Tibial nerve (tissue), 4 donors: ENCODE measurements at regions not wholly inside any gene's neighbourhood (a gene's known extent, or its start where the extent isn't known, plus 50 kb on each side); places are given as distances from the start of the nearest gene placed in this dataset.

ENCODE experiments used
- EP300 ChIP-seq, 2 donors: sonication (generic); formaldehyde crosslinking; IDR thresholded peaks; one replicate each; pipeline ENCODE4 v1.6.1; 2017; ENCODE audit warnings: antibody characterized with exemption in 2 of 2, mild to moderate bottlenecking in 1 of 2
- POLR2A ChIP-seq, 2 donors: fragments of 450-650 bp; IDR thresholded peaks; one replicate each; pipeline ENCODE4 v1.6.1; 2017; ENCODE audit warnings: antibody characterized with exemption in 2 of 2, mild to moderate bottlenecking in 2 of 2, moderate library complexity in 2 of 2
- TF ChIP-seq, protein P1 (sequence below), 5 experiments: fragments of 200-600 bp in 3 of 5; fragments of 450-650 bp in 2 of 5; sonication (generic) in 3 of 5; IDR thresholded peaks; one replicate each; pipeline ENCODE4 v1.5.1; 2016 to 2019; ENCODE audit warnings: antibody characterized with exemption in 5 of 5, mild to moderate bottlenecking in 3 of 5, moderate library complexity in 2 of 5

DNA sequence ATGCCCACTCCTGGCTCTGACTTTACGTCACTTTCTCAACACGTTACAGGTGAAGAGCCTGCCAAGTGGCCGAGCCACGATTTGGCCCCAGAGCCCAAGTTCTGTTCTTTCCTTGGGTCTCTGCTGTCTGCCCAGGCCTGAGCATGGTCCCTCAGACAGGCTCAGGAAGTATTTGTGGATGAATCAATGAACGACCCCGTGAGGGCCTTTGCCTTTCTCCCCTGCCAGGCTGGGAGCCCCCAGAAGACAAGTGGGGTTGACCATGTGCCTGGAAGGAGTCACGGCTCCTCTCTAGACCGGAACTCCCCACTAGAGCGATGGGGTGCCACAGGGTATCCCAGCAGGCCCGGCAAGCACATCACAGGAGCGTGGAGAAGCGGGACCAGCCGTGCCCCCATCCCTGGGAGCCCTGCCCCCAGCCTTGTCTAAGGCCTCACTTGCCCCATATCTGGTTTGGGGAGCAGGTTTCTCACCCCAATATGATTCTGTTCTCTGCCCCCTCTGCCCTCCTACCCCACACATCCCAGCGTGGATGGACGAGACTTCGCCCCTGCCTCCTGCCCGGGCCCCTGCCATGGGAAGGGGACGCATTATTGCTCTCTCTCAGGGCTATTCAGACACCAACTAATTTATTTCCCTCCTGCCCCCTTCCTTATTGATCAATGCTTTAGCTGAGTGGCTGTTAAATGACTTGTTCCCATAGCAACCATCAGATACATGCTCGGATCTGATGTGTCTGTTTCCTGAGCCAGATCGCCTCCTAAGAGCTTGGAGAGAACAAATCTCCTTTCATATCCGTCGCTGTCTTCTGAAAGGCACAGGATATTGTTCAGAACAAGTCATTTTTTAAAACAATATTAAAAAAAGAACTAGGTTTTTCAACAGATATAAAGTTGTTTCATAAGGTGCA, 69.0 kb downstream of the DIO3 start:
- TF ChIP-seq, protein P1, sequence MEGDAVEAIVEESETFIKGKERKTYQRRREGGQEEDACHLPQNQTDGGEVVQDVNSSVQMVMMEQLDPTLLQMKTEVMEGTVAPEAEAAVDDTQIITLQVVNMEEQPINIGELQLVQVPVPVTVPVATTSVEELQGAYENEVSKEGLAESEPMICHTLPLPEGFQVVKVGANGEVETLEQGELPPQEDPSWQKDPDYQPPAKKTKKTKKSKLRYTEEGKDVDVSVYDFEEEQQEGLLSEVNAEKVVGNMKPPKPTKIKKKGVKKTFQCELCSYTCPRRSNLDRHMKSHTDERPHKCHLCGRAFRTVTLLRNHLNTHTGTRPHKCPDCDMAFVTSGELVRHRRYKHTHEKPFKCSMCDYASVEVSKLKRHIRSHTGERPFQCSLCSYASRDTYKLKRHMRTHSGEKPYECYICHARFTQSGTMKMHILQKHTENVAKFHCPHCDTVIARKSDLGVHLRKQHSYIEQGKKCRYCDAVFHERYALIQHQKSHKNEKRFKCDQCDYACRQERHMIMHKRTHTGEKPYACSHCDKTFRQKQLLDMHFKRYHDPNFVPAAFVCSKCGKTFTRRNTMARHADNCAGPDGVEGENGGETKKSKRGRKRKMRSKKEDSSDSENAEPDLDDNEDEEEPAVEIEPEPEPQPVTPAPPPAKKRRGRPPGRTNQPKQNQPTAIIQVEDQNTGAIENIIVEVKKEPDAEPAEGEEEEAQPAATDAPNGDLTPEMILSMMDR (IDR thresholded peaks at IDR 0.05) = no peak
- no peak for TF ChIP-seq POLR2A (IDR thresholded peaks at IDR 0.05)
- no peak for TF ChIP-seq EP300 (IDR thresholded peaks at IDR 0.05)
